ENCODE measurements at regions not wholly inside any gene's neighbourhood (a gene's known extent, or its start where the extent isn't known, plus 50 kb on each side); places are given as distances from the start of the nearest gene placed in this dataset.

GRCh38 chr7:118836933-118837332 lies 612.4 kb downstream of the ANKRD7 start:
- TF ChIP-seq, protein P1, sequence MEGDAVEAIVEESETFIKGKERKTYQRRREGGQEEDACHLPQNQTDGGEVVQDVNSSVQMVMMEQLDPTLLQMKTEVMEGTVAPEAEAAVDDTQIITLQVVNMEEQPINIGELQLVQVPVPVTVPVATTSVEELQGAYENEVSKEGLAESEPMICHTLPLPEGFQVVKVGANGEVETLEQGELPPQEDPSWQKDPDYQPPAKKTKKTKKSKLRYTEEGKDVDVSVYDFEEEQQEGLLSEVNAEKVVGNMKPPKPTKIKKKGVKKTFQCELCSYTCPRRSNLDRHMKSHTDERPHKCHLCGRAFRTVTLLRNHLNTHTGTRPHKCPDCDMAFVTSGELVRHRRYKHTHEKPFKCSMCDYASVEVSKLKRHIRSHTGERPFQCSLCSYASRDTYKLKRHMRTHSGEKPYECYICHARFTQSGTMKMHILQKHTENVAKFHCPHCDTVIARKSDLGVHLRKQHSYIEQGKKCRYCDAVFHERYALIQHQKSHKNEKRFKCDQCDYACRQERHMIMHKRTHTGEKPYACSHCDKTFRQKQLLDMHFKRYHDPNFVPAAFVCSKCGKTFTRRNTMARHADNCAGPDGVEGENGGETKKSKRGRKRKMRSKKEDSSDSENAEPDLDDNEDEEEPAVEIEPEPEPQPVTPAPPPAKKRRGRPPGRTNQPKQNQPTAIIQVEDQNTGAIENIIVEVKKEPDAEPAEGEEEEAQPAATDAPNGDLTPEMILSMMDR (IDR thresholded peaks at IDR 0.05), result no peak
- no peak for TF ChIP-seq POLR2A (IDR thresholded peaks at IDR 0.05)

Measured in breast epithelium (tissue), 3 donors.